GM18505 (cell line): ENCODE measurements at regions not wholly inside any gene's neighbourhood (a gene's known extent, or its start where the extent isn't known, plus 50 kb on each side); places are given as distances from the start of the nearest gene placed in this dataset.

Source experiments
- ATAC-seq: cut with Tn5 transposase; IDR thresholded peaks from one replicate; pipeline ENCODE4 v1.9.1; 2021; ENCODE audit not compliant: unreplicated experiment
- POLR2A ChIP-seq: IDR thresholded peaks from 4 replicates; pipeline ENCODE4 v1.6.1; 2011; ENCODE audit warnings: borderline replicate concordance; ENCODE audit not compliant: insufficient read depth, insufficient read length; ENCODE audit errors: extremely low read depth

DNA sequence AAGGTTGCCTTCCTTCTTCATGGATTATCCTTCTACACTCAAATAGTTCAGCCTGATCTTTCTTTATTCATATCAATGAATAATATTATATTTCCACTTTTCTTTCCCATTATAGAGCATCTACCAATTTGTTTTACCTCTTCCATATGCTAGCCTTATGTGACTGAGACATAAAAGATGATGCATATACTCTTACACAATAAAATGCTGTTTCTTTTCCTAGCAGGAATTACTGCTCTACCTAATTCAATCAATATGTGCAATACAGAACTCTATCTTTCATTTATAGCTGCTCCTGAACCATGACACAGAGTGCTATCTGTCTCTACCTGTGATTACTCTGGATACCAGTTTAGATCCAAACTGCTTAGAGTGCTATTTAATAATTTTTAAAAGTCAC lies 2334.0 kb downstream of the PCDH7 start:
- TF ChIP-seq POLR2A: no peak
- no peak for ATAC-seq

DNA sequence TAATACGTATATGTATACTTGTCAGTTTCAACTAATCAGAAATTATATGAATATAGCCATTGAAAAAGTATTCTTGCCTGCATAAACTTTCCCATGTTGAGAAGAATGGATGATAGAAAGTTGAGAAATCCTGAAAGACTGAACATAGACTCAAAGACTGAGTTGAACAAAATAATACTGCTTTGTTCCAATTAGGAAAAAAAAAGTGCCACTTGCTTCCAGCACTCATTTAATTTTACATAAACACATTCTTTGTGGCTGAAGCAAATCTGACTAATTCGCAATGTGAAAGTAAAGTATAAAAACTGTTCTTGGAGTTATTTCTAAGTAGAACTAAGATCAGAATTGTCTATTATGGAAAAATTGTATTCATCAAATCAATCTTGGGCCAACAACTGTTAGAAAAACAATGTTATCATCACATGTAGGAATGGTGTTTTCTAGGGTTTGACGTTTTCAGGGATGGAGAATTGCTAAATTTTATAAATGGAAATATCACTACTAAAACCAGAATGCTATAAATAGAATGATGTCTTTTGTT lies 2334.6 kb downstream of the PCDH7 start:
- ATAC-seq: no peak
- no peak for TF ChIP-seq POLR2A

DNA sequence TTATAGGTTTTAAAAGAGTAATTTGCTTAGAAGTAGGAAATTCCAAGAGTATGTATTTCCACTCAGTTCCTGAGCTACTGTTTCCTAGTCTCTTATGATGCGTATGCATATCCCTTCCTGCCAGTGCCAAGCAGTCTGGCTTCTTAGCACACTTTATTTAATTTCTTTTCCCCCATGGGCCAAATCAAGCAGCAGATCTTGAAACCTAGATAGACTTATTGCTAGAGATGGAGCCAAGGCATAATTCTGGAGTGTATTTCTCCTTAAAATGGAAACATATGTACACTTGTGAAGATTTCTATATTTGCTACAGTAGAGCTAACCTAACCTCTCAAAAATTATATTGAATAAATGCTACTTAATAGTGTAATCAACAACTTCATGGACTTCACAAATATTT lies 2337.6 kb downstream of the PCDH7 start:
- ATAC-seq: no peak

DNA sequence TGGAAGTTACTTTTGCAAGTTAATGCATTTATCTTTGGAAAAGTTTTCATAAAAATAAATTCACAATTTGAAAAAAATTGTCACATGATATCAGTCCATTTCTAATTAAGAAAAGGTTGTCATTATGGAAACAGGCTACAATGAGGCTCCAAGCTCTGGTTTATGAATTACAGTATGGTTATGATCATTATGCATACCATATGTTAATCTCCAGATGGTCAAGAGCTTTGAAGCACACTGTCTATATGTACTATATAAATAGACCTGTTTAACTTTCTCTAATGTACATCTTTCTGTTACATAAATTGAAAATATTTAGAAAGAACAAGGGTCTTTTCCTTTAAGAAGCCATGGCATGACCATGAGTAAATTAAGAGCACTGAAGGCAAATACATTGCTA lies 2338.8 kb downstream of the PCDH7 start:
- TF ChIP-seq POLR2A: no peak
- ATAC-seq: no peak

More for the DNA sequence above, 2337.6 kb downstream of the PCDH7 start:
- no peak for TF ChIP-seq POLR2A

DNA sequence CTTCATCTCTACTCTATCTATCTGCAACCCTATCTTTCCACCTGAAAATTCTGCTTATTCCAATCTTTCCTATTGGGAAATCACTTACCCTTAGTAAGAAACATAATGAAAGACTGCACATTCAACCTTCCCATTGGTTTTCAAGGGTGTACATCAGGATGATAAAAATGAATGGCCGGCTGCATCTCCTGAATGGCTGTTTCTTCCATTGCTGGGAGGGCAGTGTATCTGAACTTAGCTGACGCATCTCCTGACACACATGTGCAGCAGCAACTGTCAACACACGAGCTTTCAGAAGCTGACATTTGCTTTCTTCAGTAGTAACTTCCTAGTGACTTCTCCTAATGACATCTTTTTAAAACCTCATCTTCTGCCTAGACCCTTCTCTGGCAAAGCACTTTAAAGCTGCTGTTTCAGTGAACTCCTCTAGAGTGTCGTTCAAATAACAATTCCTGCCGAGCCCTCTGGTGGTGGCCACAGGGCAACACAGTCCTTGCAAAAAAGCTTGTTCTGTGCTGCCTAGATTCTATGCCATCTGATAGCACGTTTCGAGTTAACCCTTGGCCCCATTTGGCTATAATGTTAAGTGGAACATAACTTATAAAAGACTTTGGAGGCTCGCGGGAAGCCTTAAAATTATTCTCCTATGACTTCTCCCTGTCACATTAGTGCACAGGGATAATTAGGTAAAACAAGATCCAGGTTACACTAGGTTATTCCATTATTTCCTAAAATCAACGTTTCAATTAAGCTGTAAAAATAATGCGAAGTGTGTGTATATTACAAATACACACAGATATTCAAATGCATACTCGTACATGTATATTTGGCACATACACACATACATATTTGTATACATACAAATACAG lies 2340.7 kb downstream of the PCDH7 start:
- peak; percentile 69 for ATAC-seq
- TF ChIP-seq POLR2A: no peak

DNA sequence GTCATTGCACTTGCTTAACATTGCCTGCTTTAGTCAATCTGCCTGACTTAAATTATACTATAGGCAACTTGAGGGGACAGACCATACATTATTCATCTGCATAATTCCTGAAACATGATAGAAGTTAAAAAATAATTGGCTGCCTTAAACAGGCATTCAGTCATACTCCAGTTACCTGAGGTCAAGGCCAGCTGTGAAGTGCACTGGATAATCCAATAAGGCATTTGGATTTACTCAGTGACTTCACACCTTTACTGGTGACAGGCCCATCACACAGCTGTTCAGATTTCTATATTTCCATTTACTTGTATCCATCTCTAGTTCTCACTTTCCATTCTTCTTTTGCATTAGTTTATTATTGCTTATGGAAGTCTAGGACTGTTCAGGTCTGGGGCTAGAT lies 2341.6 kb downstream of the PCDH7 start:
- TF ChIP-seq POLR2A: no peak

DNA sequence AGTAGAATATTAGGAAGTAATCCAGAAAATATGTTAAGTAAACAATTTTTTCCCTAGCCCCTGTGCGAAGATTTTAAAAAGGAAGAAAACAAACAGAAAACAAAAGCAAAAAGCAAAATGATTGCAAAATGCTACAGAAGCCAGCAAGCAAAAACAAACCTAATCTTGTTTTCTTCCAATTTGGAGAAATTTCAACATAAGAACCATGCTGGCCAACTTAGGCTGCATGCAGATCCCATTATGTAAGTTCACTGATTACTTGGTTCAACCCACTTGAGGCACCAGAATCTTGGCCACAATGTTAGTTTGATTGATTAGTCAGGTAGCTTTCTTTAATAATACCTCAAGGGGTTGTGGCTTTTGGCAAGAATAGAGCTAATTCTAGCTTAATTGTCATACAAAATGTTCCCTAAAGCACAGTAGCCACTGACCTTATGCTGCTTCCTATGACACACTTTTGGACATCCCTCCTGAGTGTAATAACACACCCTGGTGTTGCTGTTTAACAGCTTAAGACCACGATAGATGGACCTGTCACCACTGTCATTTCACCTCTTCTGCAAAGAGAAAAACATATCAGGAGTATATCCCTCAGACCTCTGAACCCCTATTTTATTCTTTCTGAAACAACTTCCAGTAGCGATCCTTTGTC lies 2342.1 kb downstream of the PCDH7 start:
- no peak for TF ChIP-seq POLR2A
- no peak for ATAC-seq

More for the DNA sequence above, 2341.6 kb downstream of the PCDH7 start:
- no peak for ATAC-seq

DNA sequence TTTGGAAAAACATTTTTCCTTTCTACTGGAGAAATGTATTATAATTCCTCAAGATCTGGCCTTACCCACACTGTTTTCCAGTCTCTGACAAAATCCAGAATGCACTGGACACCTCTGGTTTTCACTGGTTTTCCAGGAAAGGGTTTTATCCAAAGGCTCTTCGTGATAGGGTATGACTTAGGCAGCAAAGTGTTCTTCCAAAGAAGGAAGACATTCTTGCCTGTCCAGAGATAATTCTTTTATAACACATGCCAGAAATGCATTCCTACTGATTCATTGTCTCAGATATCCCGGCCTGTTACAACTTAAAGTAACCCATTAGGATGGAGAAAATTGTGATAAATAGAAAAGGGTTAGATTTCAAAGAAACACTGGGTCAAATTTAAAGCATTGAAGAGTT lies 2343.1 kb downstream of the PCDH7 start:
- ATAC-seq: no peak
- TF ChIP-seq POLR2A: no peak

DNA sequence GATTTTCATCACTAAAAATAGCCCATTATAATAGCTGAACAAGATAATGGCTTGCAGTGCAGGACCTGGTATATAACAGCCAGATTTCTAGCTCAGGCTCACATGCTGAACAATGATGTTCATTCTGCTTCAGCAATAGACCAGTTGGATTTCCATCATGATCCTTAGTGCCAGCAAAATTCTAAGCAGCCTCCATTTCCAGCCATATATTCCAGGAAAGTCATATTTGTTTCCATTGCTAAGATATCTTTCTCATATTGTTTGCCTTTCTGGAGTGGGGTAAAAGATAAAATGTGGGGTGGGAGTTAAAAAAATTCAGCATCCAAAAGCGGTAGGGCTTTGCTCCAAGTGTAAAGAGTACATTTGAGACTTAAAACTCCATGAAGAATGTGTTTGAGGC lies 2344.1 kb downstream of the PCDH7 start:
- no peak for ATAC-seq
- TF ChIP-seq POLR2A: no peak

DNA sequence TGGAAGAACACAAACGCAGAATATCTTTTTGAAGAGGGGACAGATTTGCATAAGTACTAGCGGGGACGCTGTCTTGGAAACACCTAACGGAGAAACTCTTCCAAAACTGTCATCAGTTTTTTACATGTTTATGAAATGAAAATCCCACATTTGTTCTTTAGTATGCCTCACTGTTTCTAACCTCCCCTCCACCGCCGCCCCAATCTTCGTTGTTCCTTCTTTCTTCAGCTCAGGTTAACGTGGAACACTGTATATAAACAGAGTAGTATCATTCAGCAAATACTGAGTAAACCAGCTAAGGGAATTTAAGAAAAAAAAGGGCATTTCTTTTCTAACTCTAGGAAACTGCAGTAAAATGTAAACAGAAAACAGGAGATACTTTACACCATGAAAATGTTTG lies 2345.6 kb downstream of the PCDH7 start:
- no peak for ATAC-seq

DNA sequence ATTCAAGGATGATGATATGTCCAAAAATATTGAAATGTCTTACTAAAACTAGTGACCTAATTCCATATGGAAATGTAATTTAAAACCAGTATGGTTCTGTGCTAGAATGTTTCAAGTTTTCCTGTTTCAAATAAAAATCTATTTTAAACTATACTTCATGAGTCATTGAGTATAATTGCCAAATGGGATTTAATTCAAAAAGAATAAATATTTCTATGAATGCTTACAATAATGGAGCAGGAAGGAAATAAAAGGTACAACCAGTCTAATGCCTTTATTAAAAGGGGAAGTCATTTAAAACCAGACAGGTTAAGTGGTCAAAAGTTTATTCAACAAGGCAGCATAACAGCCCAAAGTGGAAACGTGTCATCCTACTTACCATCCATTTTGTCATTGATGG lies 2347.1 kb downstream of the PCDH7 start:
- no peak for ATAC-seq
- no peak for TF ChIP-seq POLR2A

More for the DNA sequence above, 2345.6 kb downstream of the PCDH7 start:
- TF ChIP-seq POLR2A: no peak

DNA sequence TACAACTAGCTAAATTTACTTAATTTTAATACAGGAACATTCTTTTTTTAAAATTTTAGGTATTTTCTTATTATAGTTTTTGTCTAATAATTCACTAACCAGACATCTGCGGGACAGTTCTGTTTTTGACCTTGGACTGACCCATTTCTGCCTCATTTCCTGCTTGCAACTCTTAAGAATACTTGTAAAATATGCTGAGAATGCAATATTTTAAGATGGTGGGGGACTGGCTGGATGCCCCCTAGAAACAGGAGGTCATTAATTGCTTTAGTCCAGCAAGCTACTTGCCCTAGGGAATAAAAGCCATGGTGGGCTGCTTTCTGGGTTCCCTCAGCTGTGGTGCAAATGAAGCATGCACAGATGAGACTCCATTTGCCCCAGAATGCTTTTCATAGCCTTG lies 2348.4 kb downstream of the PCDH7 start:
- no peak for ATAC-seq
- no peak for TF ChIP-seq POLR2A

DNA sequence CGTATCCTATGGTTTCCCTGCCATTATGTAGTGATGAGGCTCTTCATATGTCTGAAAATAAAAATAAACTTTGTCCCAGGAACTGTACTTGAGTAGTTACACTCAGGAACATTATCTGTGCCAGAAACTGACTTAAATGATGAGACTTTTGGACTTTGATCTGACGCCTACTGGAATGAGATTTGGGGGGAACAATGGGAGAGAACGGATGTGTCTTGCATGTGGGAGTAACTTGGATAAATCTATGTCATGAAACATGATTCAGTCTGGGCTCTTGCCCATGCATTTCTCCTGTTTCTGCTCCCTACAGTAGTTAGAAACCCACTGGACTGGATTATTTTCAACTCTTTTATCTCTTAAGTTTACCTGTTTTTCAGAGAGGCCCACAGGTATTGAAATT lies 2351.4 kb downstream of the PCDH7 start:
- TF ChIP-seq POLR2A: no peak
- no peak for ATAC-seq

DNA sequence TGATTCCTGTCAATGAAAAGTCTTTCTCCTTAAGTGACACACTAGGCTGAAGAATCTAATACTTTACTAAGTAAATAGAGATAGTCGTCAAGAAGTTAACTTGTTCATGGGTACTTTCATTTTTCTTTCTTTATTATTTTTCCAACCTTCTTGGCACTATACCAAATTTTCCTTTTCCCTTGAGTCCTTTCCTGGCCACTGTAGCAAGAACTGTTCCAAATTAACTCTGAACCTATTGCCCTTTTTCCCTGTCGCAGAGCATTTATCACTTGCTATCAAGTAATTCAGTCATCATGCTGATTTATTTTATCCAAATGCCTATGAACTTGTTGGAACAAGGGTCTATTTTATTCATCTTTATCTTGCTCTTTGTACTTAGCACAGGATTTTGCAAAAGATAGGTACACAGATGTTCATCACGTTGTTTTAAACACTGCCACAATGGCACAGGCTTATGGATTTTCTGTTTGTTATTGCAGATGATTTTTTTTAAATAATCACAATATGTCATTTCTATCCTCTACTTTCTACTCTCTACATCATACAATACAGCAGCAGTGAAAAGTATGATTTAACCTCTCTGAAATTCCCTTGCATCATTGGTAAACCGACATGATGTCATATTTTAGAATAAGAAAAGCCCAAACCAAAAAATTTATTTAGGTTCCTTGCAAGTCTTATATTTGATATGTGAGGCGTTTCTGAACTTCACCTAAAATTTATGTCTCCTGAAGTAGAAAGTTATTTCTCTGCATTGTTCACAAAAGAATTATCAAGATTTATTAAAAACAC lies 2352.3 kb downstream of the PCDH7 start:
- TF ChIP-seq POLR2A: no peak
- ATAC-seq: no peak

DNA sequence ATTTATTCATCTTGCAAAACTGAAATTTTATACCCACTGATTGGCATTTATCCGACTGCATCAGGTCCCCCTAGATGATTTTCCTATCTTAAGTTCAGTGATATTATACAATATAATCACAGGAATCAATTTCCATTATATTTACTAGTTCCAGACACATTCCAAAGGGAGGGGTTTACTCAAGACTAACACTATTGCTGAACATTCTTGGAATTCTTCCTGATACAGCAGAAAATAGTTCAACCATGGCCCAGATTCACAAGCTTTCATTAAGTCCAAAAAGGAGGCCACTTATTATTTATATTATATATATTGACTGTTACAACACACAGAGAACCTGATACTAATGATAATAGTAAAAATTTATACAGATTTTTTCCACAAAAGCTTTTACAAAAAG lies 2353.6 kb downstream of the PCDH7 start:
- no peak for TF ChIP-seq POLR2A

More for the DNA sequence above, 2353.6 kb downstream of the PCDH7 start:
- ATAC-seq: no peak
